Femur (tissue), 1 donor: ENCODE measurements at regions not wholly inside any gene's neighbourhood (a gene's known extent, or its start where the extent isn't known, plus 50 kb on each side); places are given as distances from the start of the nearest gene placed in this dataset.

Experiments used
- DNase-seq: peaks from one replicate; pipeline ENCODE4 v3.0.0-alpha.2; 2017

- no peak for DNase-seq
Observed at GRCh38 chr10:2777666-2778355, 289.5 kb upstream of the PFKP start.

GRCh38 chr10:2772816-2773631 lies 294.3 kb upstream of the PFKP start:
- no peak for DNase-seq

- DNase-seq, result no peak
Observed at GRCh38 chr10:2772135-2772534, 295.2 kb upstream of the PFKP start.

DNA sequence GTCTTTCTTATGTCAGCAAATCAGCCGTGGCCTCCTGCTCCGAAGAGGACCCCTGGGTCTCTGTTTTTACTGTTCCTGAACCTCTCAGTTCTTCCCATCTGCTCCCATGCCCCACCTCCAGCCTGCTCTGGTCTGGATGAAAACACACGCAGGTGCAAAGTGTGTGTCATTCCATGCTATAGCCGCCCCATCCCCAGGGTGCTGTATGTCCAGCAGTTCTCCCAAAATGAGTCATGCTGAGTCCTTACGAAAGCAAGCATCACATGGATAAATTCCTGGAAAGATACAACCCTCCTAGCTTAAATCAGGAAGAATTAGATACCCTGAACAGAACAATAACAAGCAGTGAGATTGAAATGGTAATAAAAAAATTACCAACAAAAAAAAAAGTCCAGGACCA lies 300.1 kb upstream of the PFKP start:
- DNase-seq, result peak; percentile 39

DNA sequence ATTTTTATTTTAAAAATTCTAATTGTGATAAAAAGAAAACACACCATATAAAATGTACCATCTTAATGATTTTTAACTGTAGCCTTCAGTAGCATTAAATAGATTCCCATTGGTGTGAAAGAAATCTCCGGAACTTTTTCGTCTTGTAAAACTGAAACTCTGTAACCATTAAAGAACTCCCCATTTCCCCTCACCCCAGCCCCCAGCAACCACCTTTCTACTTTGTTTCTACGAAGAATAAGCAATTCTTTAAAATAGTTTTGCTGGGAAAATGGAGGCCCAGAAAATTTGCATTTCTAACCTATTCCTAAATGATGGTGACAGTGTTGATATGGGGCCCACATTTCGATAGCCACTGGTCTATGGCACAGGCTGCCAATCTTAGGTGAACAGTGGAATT lies 305.4 kb upstream of the PFKP start:
- DNase-seq, result no peak

GRCh38 chr10:2761311-2761710 lies 306.0 kb upstream of the PFKP start:
- DNase-seq, result no peak

- DNase-seq, result no peak
Observed at GRCh38 chr10:2760736-2761135, 306.6 kb upstream of the PFKP start.

DNA sequence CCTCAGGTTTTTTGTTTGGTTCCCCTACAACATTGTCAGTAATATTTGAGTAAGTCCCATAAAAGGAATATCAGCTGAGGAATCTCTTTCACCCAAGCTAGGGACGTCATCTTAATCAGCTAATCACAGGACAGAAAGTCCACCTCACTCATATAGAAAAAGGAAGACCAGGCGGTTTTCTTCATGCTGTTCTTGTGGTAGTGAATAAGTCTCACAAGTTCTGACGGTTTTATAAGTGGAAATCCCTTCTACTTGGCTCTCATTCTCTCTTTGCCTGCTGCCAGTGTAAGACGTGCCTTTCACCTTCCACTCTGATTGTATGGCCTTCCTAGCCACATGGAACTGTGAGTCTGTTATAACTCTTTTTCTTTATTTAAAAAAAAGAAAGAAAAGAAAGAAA lies 308.1 kb upstream of the PFKP start:
- DNase-seq, result no peak

DNA sequence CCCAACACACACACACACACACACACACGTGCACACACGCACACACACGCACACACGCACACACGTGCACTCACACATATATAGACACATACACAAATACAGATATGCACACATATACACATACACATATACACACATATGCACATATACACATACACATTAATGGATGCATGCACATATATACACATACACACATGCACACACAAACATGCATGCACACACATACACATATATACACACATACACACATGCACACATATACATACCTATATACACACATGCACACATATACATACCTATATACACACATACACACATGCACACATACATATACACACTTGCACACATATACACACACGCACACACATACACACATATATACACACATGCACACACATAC lies 312.4 kb upstream of the PFKP start:
- no peak for DNase-seq

DNA sequence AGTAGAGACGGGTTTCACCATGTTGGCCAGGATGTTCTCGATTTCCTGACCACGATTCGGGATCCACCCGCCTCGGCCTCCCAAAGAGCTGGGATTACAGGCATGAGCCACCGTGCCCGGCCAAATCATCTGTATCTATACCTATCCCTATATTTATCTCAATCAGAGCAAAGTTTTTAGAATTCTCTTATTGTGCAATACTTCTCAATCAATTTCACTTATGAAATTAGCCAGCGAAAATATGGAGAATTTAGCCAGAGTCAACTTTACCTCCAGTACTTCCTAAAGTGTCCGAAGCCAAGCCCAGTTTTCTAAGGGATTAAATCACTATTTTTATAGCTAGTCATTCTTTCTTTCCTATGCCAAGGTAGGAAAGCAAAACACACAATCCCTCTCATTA lies 319.1 kb upstream of the PFKP start:
- no peak for DNase-seq

- no peak for DNase-seq
Observed at GRCh38 chr10:2746638-2747037, 320.7 kb upstream of the PFKP start.

DNA sequence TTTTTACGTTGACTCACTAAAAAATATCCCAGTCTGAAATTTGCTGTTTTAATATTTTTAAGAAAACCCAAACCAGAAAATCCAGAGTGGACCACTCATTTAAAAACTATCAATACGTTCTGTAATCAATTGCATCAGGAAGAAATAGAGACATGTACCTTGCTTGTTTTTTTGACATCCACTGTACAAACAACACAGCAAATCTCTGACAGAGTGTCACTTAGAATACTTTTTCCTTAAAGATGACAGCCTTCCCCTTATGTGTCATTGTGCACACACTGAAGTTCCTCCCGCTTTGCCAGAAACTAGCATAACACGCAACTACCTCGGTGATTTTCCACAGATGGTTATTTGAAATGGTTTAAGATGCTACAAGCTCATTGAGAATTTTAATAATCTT lies 321.7 kb upstream of the PFKP start:
- no peak for DNase-seq

DNA sequence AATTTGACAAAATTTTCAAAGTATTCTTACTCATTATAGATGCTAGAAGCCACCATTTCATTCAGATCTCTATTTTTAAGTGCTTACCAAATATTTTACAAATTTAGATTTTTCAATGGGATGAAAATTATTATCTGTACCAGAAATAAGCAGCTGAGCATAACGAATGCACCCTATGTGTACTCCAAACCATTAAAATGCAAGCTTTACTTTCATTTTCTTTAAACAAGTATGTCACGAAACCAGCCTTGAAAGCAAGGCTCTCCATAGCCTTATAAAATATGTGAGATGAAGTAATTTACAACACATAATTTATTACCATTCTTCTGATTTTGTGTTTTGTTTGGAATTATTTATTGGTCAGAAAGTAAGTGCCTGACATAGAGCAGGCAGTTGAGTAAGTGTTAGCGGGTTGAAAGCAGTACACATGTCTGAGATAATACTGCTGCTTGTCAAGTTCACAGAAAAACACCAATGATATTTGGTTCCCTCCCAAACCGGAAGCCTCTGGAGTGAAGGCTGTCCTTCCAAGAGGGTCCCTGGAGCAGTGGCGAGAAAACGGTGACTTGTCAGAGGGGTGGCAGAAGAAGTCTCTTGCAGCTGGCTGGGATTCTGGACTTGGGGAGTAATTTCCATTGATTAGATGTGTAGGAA lies 322.7 kb upstream of the PFKP start:
- no peak for DNase-seq

- DNase-seq, result no peak
Observed at GRCh38 chr10:2734603-2735002, 332.7 kb upstream of the PFKP start.

DNA sequence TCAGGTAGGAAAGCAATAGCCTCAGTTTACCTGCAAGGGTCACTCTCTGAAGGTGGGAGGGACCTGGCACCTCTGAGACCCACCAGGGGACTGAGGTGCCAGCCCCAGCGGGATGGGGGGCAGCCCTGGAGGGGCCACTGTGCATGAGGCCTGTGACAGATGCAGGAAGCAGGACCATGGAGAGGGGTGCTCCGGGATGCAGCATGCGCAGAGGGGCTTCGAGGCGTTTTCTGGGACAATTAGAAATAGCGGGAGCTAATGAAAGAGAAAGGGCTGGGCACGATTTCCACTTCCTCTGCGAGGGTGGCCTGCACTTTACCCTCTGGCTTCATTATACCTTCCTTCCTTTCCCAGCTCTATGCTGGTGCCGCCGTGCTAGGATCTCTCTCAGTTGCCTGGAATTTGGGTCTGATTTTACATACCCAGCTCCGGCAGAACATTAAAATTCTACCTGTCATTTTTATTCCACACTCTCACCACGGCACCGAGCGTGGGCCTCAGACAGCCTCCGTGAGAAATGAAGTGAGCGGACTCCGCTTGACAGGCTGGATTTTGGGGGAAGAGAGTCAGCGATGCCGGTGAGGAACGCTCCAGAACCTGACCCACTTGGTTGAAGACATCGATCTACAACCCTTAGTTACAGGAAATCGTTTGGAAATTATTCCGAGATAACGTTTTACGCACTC lies 333.9 kb upstream of the PFKP start:
- DNase-seq, result no peak

- DNase-seq, result no peak
Observed at GRCh38 chr10:2731940-2732339, 335.4 kb upstream of the PFKP start.

- no peak for DNase-seq
Observed at GRCh38 chr10:2729197-2729596, 338.2 kb upstream of the PFKP start.

- DNase-seq, result no peak
Observed at GRCh38 chr10:2728087-2728486, 339.3 kb upstream of the PFKP start.

DNA sequence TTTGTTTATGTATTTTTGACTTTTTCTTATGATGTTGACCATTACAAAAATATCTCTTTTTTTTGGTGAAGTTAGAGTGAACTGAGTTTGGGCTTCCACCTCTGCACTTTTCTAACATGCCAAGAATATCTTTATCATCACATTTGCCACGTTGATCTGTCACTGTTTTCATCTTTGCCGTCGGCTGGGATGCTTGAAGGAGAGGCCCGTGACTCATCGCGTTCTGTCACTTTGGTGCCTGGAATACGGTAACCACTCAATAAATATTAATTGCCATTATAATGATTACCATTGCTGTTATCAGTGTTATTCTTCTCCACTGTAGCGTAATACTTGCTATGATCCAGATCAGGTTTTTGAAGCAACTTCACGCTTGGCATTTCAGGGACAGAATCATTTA lies 350.8 kb upstream of the PFKP start:
- no peak for DNase-seq

GRCh38 chr10:2714597-2714996 lies 352.8 kb upstream of the PFKP start:
- DNase-seq, result no peak

GRCh38 chr10:2703953-2704352 lies 363.4 kb upstream of the PFKP start:
- DNase-seq, result no peak

DNA sequence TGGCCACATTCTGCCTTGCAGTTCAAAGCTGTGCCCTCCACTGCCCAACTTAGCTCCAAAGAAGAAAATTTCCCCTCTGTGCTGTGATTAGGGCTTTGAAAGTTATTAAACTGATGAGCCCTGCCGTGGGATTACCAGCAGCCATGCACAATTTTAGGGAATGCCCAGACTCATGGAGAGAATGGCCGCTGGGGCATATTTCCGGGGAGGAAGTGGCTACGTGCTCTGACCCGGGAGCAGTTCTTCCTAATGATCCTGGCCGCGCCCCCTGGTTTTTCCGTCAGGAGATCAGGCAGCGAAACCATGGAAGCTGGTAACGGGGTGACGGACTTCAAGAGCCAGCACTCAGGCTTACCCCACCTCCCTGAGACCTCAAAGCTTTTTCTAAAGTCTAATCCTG lies 365.5 kb upstream of the PFKP start:
- no peak for DNase-seq

GRCh38 chr10:2700626-2701305 lies 366.6 kb upstream of the PFKP start:
- DNase-seq, result no peak
